ENCODE measurements at regions not wholly inside any gene's neighbourhood (a gene's known extent, or its start where the extent isn't known, plus 50 kb on each side); places are given as distances from the start of the nearest gene placed in this dataset.
"Not testable (repeated sequence)": the region's sequence is repeated elsewhere in the genome, so short reads cannot be mapped to it uniquely, and the experiment has no call there.

GRCh38 chr13:50426927-50427326 is 411.7 kb downstream of the KCNRG start:
- H4K8ac ChIP-seq (replicated peaks; ENCODE audit: insufficient read length, low read depth, low read length) = no peak overlapping the region
- Mint-ChIP-seq H3K27me3 (ENCODE audit: low read depth) (no peaks in the 10 kb centered on the region), H3K36me3 (ENCODE audit: insufficient read depth in 1 of 3, low read depth in 3 of 3) (peaks cover 2 to 8% (median 4%) of the 10 kb centered on the region in 3 experiments; a peak in 4 of 7 replicates), H3K4me1 (peaks cover 14% of the 10 kb centered on the region in 2 experiments), H3K4me3 (no peak overlapping the region), H3K9me3 (peaks cover 1 to 3% of the 10 kb centered on the region in 2 experiments; a peak in 1 of 5 replicates), H3K27ac (no peak overlapping the region)
- no peak overlapping the region for H3K27ac ChIP-seq (ENCODE audit: insufficient read length, low read depth, low read length)
- H3T11ph ChIP-seq (ENCODE audit: low read length) = no peak overlapping the region
- H3K4ac ChIP-seq (ENCODE audit: low read depth, low read length) = no peak overlapping the region
- no peak overlapping the region for H3K18ac ChIP-seq (ENCODE audit: insufficient read length, low read depth, low read length)
- no peaks in the 10 kb centered on the region for H3K23me2 ChIP-seq (ENCODE audit: insufficient read length, low read depth, low read length, poor library complexity, severe bottlenecking)
- no peak overlapping the region for H4K5ac ChIP-seq (ENCODE audit: insufficient read length, low read depth, low read length)
- no peak for TF ChIP-seq CTCF (conservative IDR thresholded peaks at IDR 0.05)
- no peak overlapping the region for H2AFZ ChIP-seq (ENCODE audit: low read length)
- H3K4me2 ChIP-seq (ENCODE audit: insufficient read depth, insufficient read length, low read length) = no peak overlapping the region
- H3K79me2 ChIP-seq (ENCODE audit: insufficient read depth, low read length) = no peaks in the 10 kb centered on the region
- no peak overlapping the region for H4K91ac ChIP-seq (ENCODE audit: insufficient read length, low read depth, low read length)
- no peak overlapping the region for H3K23ac ChIP-seq (ENCODE audit: insufficient read length, low read depth, low read length)
- no peaks in the 10 kb centered on the region for H4K20me1 ChIP-seq (ENCODE audit: control insufficient read depth, insufficient read depth, insufficient read length)
- no peak for DNase-seq
- H3K79me1 ChIP-seq (ENCODE audit: insufficient read depth, low read depth, low read length, poor library complexity, severe bottlenecking) = no peaks in the 10 kb centered on the region
- H3K9ac ChIP-seq (ENCODE audit: extremely low read depth, insufficient read length, low read length) = no peak overlapping the region
- no peaks in the 10 kb centered on the region for H3K27me3 ChIP-seq (ENCODE audit: insufficient read depth, low read length)
- H3K56ac ChIP-seq (ENCODE audit: insufficient read length, low read depth, low read length) = no peak overlapping the region
- H2BK20ac ChIP-seq (ENCODE audit: low read depth, low read length, poor library complexity, severe bottlenecking) = no peak overlapping the region
- H3K9me3 ChIP-seq (ENCODE audit: control insufficient read depth, low read depth, low read length) = no peaks in the 10 kb centered on the region
- H3K4me1 ChIP-seq (ENCODE audit: insufficient read depth, low read length) = peaks cover 3% of the 10 kb centered on the region
- no peak overlapping the region for H2BK5ac ChIP-seq (ENCODE audit: insufficient read length, low read length)
- H2BK120ac ChIP-seq (ENCODE audit: low read depth, low read length, poor library complexity, severe bottlenecking) = no peak overlapping the region
- H2BK12ac ChIP-seq (ENCODE audit: insufficient read length, low read depth, low read length) = no peak overlapping the region
- H2BK15ac ChIP-seq (ENCODE audit: low read depth, low read length) = no peak overlapping the region
- H3K14ac ChIP-seq (ENCODE audit: insufficient read depth, low read length) = no peak overlapping the region
- no peak overlapping the region for H2AK5ac ChIP-seq (ENCODE audit: insufficient read length, low read length)

GRCh38 chr13:50427511-50427910 is 412.3 kb downstream of the KCNRG start:
- not testable (repeated sequence) for H3K27me3 Mint-ChIP-seq (ENCODE audit: low read depth); H2BK5ac ChIP-seq (ENCODE audit: insufficient read length, low read length); H3K23ac ChIP-seq (ENCODE audit: insufficient read length, low read depth, low read length); H4K8ac ChIP-seq (replicated peaks; ENCODE audit: insufficient read length, low read depth, low read length); H4K5ac ChIP-seq (ENCODE audit: insufficient read length, low read depth, low read length); H3K4me1 ChIP-seq (ENCODE audit: insufficient read depth, low read length); DNase-seq; H3K27me3 ChIP-seq (ENCODE audit: insufficient read depth, low read length); H2AK5ac ChIP-seq (ENCODE audit: insufficient read length, low read length); H3K4ac ChIP-seq (ENCODE audit: low read depth, low read length); H3K36me3 Mint-ChIP-seq (ENCODE audit: insufficient read depth in 1 of 3, low read depth in 3 of 3); H3K27ac ChIP-seq (ENCODE audit: insufficient read length, low read depth, low read length); H3K4me2 ChIP-seq (ENCODE audit: insufficient read depth, insufficient read length, low read length); H3T11ph ChIP-seq (ENCODE audit: low read length); H3K4me3 Mint-ChIP-seq; H4K91ac ChIP-seq (ENCODE audit: insufficient read length, low read depth, low read length); H3K79me2 ChIP-seq (ENCODE audit: insufficient read depth, low read length); H3K14ac ChIP-seq (ENCODE audit: insufficient read depth, low read length); H3K56ac ChIP-seq (ENCODE audit: insufficient read length, low read depth, low read length); H3K79me1 ChIP-seq (ENCODE audit: insufficient read depth, low read depth, low read length, poor library complexity, severe bottlenecking); H2BK120ac ChIP-seq (ENCODE audit: low read depth, low read length, poor library complexity, severe bottlenecking); H3K18ac ChIP-seq (ENCODE audit: insufficient read length, low read depth, low read length); H2BK15ac ChIP-seq (ENCODE audit: low read depth, low read length); H3K9me3 Mint-ChIP-seq; H3K9me3 ChIP-seq (ENCODE audit: control insufficient read depth, low read depth, low read length); H2BK12ac ChIP-seq (ENCODE audit: insufficient read length, low read depth, low read length); H3K9ac ChIP-seq (ENCODE audit: extremely low read depth, insufficient read length, low read length); H3K23me2 ChIP-seq (ENCODE audit: insufficient read length, low read depth, low read length, poor library complexity, severe bottlenecking); H4K20me1 ChIP-seq (ENCODE audit: control insufficient read depth, insufficient read depth, insufficient read length); H2AFZ ChIP-seq (ENCODE audit: low read length); H2BK20ac ChIP-seq (ENCODE audit: low read depth, low read length, poor library complexity, severe bottlenecking)
- Mint-ChIP-seq H3K4me1 (peaks cover 14% of the 10 kb centered on the region in 2 experiments), H3K27ac (peak overlapping the region in 1 of 3 experiments; percentile 48; a peak in 1 of 7 replicates)
- no CpG with 5 or more reads among the region's 9 CpGs for WGBS (ENCODE audit: extremely low coverage, insufficient read length, low lambda C conversion rate)

Measured in H9 (cell line).